ENCODE measurements at regions not wholly inside any gene's neighbourhood (a gene's known extent, or its start where the extent isn't known, plus 50 kb on each side); places are given as distances from the start of the nearest gene placed in this dataset.

DNA sequence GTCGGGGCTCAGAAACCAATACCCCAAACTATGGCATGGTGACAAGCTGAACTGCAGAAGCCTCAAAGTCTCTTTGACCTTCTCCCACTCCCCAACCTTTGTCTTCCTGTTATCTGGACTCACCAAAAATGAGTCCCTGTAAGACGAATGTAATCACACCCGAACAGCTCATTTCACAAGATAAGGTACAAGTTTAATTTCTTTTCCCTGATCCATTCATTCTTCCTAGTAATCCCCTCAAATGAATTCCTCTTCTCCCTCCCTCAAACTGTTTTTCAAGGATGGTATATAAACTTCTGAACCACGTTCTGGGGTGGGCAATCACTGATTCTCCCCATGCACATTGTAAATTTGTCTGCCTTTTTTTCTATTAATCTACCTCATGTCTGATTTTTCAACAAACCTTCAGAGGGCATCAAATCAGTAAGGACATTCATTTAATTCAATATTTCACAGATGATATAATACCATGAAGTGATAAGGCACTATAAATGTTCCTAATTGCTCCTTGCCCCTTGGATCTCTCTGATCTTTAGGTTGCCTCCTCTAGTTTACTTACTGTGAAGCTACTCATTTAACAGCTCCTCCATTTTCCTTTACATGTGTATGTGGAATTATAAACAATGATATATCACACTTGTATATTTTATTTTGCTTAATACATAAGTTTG is 77.2 kb downstream of the OR2B2 start:
- TF ChIP-seq CEBPB (IDR thresholded peaks at IDR 0.05; ENCODE audit: low read depth, low read length) (no peak), NFE2L2 (IDR thresholded peaks at IDR 0.05; ENCODE audit: low read depth, low read length) (no peak), MAFK (IDR thresholded peaks at IDR 0.05; ENCODE audit: low read depth, low read length) (no peak), POLR2A (IDR thresholded peaks at IDR 0.05; ENCODE audit: low read depth, low read length) (no peak), RAD21 (IDR thresholded peaks at IDR 0.05; ENCODE audit: low read length) (no peak)
- TF ChIP-seq, protein P1, sequence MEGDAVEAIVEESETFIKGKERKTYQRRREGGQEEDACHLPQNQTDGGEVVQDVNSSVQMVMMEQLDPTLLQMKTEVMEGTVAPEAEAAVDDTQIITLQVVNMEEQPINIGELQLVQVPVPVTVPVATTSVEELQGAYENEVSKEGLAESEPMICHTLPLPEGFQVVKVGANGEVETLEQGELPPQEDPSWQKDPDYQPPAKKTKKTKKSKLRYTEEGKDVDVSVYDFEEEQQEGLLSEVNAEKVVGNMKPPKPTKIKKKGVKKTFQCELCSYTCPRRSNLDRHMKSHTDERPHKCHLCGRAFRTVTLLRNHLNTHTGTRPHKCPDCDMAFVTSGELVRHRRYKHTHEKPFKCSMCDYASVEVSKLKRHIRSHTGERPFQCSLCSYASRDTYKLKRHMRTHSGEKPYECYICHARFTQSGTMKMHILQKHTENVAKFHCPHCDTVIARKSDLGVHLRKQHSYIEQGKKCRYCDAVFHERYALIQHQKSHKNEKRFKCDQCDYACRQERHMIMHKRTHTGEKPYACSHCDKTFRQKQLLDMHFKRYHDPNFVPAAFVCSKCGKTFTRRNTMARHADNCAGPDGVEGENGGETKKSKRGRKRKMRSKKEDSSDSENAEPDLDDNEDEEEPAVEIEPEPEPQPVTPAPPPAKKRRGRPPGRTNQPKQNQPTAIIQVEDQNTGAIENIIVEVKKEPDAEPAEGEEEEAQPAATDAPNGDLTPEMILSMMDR (conservative IDR thresholded peaks at IDR 0.05; ENCODE audit: low read depth, low read length): no peak
- TF ChIP-seq, protein P2, sequence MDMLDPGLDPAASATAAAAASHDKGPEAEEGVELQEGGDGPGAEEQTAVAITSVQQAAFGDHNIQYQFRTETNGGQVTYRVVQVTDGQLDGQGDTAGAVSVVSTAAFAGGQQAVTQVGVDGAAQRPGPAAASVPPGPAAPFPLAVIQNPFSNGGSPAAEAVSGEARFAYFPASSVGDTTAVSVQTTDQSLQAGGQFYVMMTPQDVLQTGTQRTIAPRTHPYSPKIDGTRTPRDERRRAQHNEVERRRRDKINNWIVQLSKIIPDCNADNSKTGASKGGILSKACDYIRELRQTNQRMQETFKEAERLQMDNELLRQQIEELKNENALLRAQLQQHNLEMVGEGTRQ (IDR thresholded peaks at IDR 0.05; ENCODE audit: low read depth, low read length): no peak
- TF ChIP-seq, protein P3, sequence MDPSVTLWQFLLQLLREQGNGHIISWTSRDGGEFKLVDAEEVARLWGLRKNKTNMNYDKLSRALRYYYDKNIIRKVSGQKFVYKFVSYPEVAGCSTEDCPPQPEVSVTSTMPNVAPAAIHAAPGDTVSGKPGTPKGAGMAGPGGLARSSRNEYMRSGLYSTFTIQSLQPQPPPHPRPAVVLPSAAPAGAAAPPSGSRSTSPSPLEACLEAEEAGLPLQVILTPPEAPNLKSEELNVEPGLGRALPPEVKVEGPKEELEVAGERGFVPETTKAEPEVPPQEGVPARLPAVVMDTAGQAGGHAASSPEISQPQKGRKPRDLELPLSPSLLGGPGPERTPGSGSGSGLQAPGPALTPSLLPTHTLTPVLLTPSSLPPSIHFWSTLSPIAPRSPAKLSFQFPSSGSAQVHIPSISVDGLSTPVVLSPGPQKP (IDR thresholded peaks at IDR 0.05; ENCODE audit: borderline replicate concordance, low read depth, low read length): no peak

All from IMR-90 (cell line).